K562 (cell line): ENCODE measurements at regions not wholly inside any gene's neighbourhood (a gene's known extent, or its start where the extent isn't known, plus 50 kb on each side); places are given as distances from the start of the nearest gene placed in this dataset.

Source experiments
- ATAC-seq: fragments of 200-7000 bp; cut with Tn5 transposase; 3 replicates; pipeline ENCODE4 v1.9.1; 2020; ENCODE audit warnings: moderate library complexity
- BruUV-seq: library from RNA; stranded (reverse); fragments of 400-500 nt; replicated peaks from 2 replicates; lab custom pipeline; 2021; lab: Mats Ljungman, UMichigan
- CTCF ChIA-PET: fragments of 300-600 bp; formaldehyde crosslinking; extraction: SDS; loops from one replicate; lab custom pipeline; 2021; ENCODE audit warnings: low intra/inter-chr PET ratio; lab: Yijun Ruan, JAX
- POLR2A ChIA-PET: fragments of 300-600, 350-650 bp; sonication (Branson Sonifier 250); formaldehyde crosslinking; extraction: SDS; loops from one replicate; lab custom pipeline; 2021; ENCODE audit warnings: antibody characterized with exemption, inconsistent platforms; lab: Yijun Ruan, JAX
- DNase-seq, 4 experiments: peaks; one replicate each; pipeline versions ENCODE4 v3.0.0 to v3.0.0-alpha.2; 2011 to 2018; ENCODE audit warnings: low spot score in 3 of 4, mixed read lengths in 3 of 4; ENCODE audit errors: extremely low read depth in 1 of 4
- FAIRE-seq: peaks from 2 replicates; lab custom pipeline; 2011; peaks lifted over from hg19 to GRCh38; lab: Jason Lieb, UNC
- H2AFZ ChIP-seq: 2 replicates; pipeline ENCODE4 v1.6.0; 2011; ENCODE audit warnings: low read depth, low read length, control low read depth, inconsistent platforms
- H3K27ac ChIP-seq: fragments of 200-600 bp; 3 replicates; pipeline ENCODE4 v1.8.0; 2011; ENCODE audit warnings: low read depth, mild to moderate bottlenecking, control low read depth, inconsistent platforms, low read length, moderate library complexity, mixed read lengths; ENCODE audit errors: extremely low read depth
- H3K27me3 ChIP-seq, 2 experiments: fragments of 300-600 bp in 1 of 2; 2 replicates in 1 of 2; 3 replicates in 1 of 2; pipeline versions ENCODE4 v1.6.0 to v1.8.0; 2011; ENCODE audit warnings: inconsistent platforms in 2 of 2, low read length in 2 of 2, mild to moderate bottlenecking in 1 of 2, mixed read lengths in 1 of 2, moderate library complexity in 1 of 2; ENCODE audit not compliant: control insufficient read depth in 2 of 2, insufficient read depth in 2 of 2
- H3K36me3 ChIP-seq: fragments of 300-600 bp; 3 replicates; pipeline ENCODE4 v1.8.0; 2011; ENCODE audit warnings: mild to moderate bottlenecking, low read length, inconsistent platforms; ENCODE audit not compliant: control insufficient read depth, insufficient read depth
- H3K4me1 ChIP-seq, 2 experiments: fragments of 200-600 bp in 1 of 2; replicated peaks in 1 of 2; 2 replicates in 1 of 2; 3 replicates in 1 of 2; pipeline versions ENCODE4 v1.5.1 to v1.8.0; 2011; ENCODE audit warnings: inconsistent platforms in 2 of 2, low read length in 2 of 2, mild to moderate bottlenecking in 1 of 2, mixed read lengths in 1 of 2, moderate library complexity in 1 of 2; ENCODE audit not compliant: control insufficient read depth in 2 of 2, insufficient read depth in 2 of 2
- H3K4me2 ChIP-seq: 2 replicates; pipeline ENCODE4 v1.6.1; 2011; ENCODE audit warnings: low read length, control low read depth, inconsistent platforms, mixed read lengths; ENCODE audit not compliant: insufficient read depth
- H3K4me3 ChIP-seq: fragments of 200-600 bp; sonication (generic), shearing (Covaris generic); 2 replicates; pipeline ENCODE4 v1.5.1; 2016; ENCODE audit warnings: control low read depth, inconsistent platforms
- H3K79me2 ChIP-seq: fragments of 200-600 bp; 3 replicates; pipeline ENCODE4 v1.8.0; 2011; ENCODE audit warnings: low read length, inconsistent platforms; ENCODE audit not compliant: control insufficient read depth, insufficient read depth
- H3K9ac ChIP-seq, 2 experiments: 2 replicates each; pipeline versions ENCODE4 v1.6.0 to v1.6.1; 2011; ENCODE audit warnings: low read depth in 2 of 2, low read length in 2 of 2, control low read depth in 1 of 2, inconsistent platforms in 1 of 2, mild to moderate bottlenecking in 1 of 2, mixed read lengths in 1 of 2; ENCODE audit not compliant: insufficient read depth in 1 of 2
- H3K9me1 ChIP-seq: one replicate; pipeline ENCODE4 v1.6.0; 2011; ENCODE audit warnings: inconsistent platforms, mild to moderate bottlenecking, low read length, moderate library complexity; ENCODE audit not compliant: control insufficient read depth, insufficient read depth
- H3K9me3 ChIP-seq: replicated peaks from 2 replicates; pipeline ENCODE4 v1.5.1; 2011; ENCODE audit warnings: low read depth, low read length, inconsistent platforms; ENCODE audit not compliant: control insufficient read depth, insufficient read depth
- H4K20me1 ChIP-seq: replicated peaks from 2 replicates; pipeline ENCODE4 v1.6.1; 2011; ENCODE audit warnings: low read length, inconsistent platforms, mixed read lengths; ENCODE audit not compliant: control insufficient read depth, insufficient read depth
- BMI1 ChIP-seq: fragments of 150-350 bp; IDR thresholded peaks from 2 replicates; pipeline ENCODE4 v1.6.1; 2014; ENCODE audit warnings: low read length
- CEBPG ChIP-seq, 3 experiments: fragments of 200-800 bp in 1 of 3; sonication (Bioruptor generic) in 1 of 3; sonication (generic) in 1 of 3; formaldehyde crosslinking in 1 of 3; IDR thresholded peaks in 2 of 3; conservative IDR thresholded peaks in 1 of 3; 2 replicates each; pipeline versions ENCODE4 v1.6.1 to v1.8.0; 2016 to 2022; ENCODE audit warnings: missing compliant biosample characterization in 2 of 3, missing genetic modification characterization in 2 of 3, mild to moderate bottlenecking in 1 of 3, missing genetic modification reagents in 1 of 3
- CTCFL ChIP-seq: IDR thresholded peaks from 2 replicates; pipeline ENCODE4 v1.6.1; 2011; ENCODE audit warnings: borderline replicate concordance, low read depth, mild to moderate bottlenecking, moderate library complexity, low read length; ENCODE audit not compliant: insufficient read depth, poor library complexity, severe bottlenecking
- EGR1 ChIP-seq: fragments of 450-650 bp; conservative IDR thresholded peaks from 2 replicates; pipeline ENCODE4 v1.6.1; 2017; ENCODE audit warnings: mild to moderate bottlenecking
- FOSL1 ChIP-seq: fragments of 200-800 bp; sonication (Bioruptor generic); conservative IDR thresholded peaks from 2 replicates; pipeline ENCODE4 v1.6.1; 2016; ENCODE audit warnings: missing genetic modification characterization, missing compliant biosample characterization
- IFI16 ChIP-seq: fragments of 250-450 bp; sonication (Bioruptor Pico); IDR thresholded peaks from 2 replicates; pipeline ENCODE4 v2.1.2; 2022; ENCODE audit warnings: mild to moderate bottlenecking, inconsistent platforms
- KDM5B ChIP-seq: fragments of 200-600 bp; sonication (generic); IDR thresholded peaks from 2 replicates; pipeline ENCODE4 v1.6.1; 2012; ENCODE audit warnings: low read depth, mild to moderate bottlenecking, moderate library complexity, low read length, control low read depth, inconsistent platforms; ENCODE audit not compliant: insufficient replicate concordance
- MNT ChIP-seq, 2 experiments: fragments of 450-650 bp; conservative IDR thresholded peaks; 2 replicates each; pipeline ENCODE4 v1.6.1; 2017; ENCODE audit warnings: mild to moderate bottlenecking in 2 of 2, moderate library complexity in 2 of 2
- MXI1 ChIP-seq: IDR thresholded peaks from 2 replicates; pipeline ENCODE4 v1.6.1; 2011; ENCODE audit warnings: low read depth, mild to moderate bottlenecking, improper control_type of control experiment, low read length
- PHB2 ChIP-seq: fragments of 450-650 bp; IDR thresholded peaks from 2 replicates; pipeline ENCODE4 v1.6.1; 2017; ENCODE audit warnings: low read depth
- RBM15 ChIP-seq: fragments of 200-400 bp; formaldehyde crosslinking; IDR thresholded peaks from 2 replicates; pipeline ENCODE4 v1.6.1; 2018; ENCODE audit warnings: mild to moderate bottlenecking, low read length, moderate library complexity; ENCODE audit not compliant: insufficient read depth
- RFX7 ChIP-seq: fragments of 250-450 bp; sonication (Bioruptor Pico); IDR thresholded peaks from 2 replicates; pipeline ENCODE4 v1.5.1; 2021; ENCODE audit warnings: mild to moderate bottlenecking
- XRCC4 ChIP-seq: IDR thresholded peaks from one replicate; pipeline ENCODE4 v1.6.1; 2011; ENCODE audit not compliant: insufficient read depth, insufficient read length; ENCODE audit errors: extremely low read depth
- WGBS: fragments of 100-300 bp; shearing (Covaris generic); methylation state at CpG from one replicate; pipeline ENCODE4 v1.1.6; 2016; ENCODE audit warnings: low coverage, mixed read lengths; ENCODE audit not compliant: insufficient coverage; ENCODE audit errors: missing lambda C conversion rate; 5-methylcytosine and 5-hydroxymethylcytosine counted together
- in situ Hi-C: fragments of 300-500 bp; cut with MboI; formaldehyde crosslinking; loops from 4 replicates; pipeline ENCODE4 v1.15.0; 2018; ENCODE audit warnings: inconsistent platforms, mixed read lengths
- intact Hi-C: fragments of 100-400 bp; cut with micrococcal nuclease; formaldehyde crosslinking; loops from 2 replicates; pipeline ENCODE4 v1.14.2; 2022

GRCh38 chr14:98925354-98926040, 346.5 kb downstream of the BCL11B start:
- intact Hi-C loops = no loop called here
- no peak overlapping the region for H2AFZ ChIP-seq
- TF ChIP-seq XRCC4 (no peak), CTCFL (no peak), MNT (conservative IDR thresholded peaks at IDR 0.05) (no peak), KDM5B (no peak), RFX7 (CRISPR knock-in tag) (no peak), MXI1 (no peak), FOSL1 (tag) (no peak), BMI1 (no peak), EGR1 (no peak), PHB2 (no peak), CEBPG (CRISPR knock-in tag; IDR thresholded peaks at IDR 0.05) (no peak), CEBPG (tag; conservative IDR thresholded peaks at IDR 0.05 in 1 of 2, IDR thresholded peaks at IDR 0.05 in 1 of 2) (no peak), RBM15 (no peak), IFI16 (CRISPR knock-in tag) (no peak)
- ATAC-seq (no peak), FAIRE-seq (no peak), DNase-seq (no peak)
- in situ Hi-C loops = no loop called here
- H3K9me3 ChIP-seq = no peaks in the 10 kb centered on the region
- 0% methylated on average over 7 of the region's 7 CpGs for WGBS
- ChIA-PET POLR2A (interaction anchor here (0.5 kb wide), 1 partner anchor 12 kb away, joined by 3 read pairs; no protein-coding TSS in a partner anchor), CTCF (no interaction called here)
- H3K9me1 ChIP-seq = no peaks in the 10 kb centered on the region
- H3K27me3 ChIP-seq = no peaks in the 10 kb centered on the region
- H4K20me1 ChIP-seq = no peaks in the 10 kb centered on the region; the same call in 1 of the 2 replicates
- H3K79me2 ChIP-seq = no peaks in the 10 kb centered on the region
- no peaks in the 10 kb centered on the region for H3K36me3 ChIP-seq
- BruUV-seq = no TSS peak
- no peak overlapping the region for H3K27ac ChIP-seq
- H3K4me2 ChIP-seq = no peak overlapping the region
- no peak overlapping the region for H3K9ac ChIP-seq
- no peaks in the 10 kb centered on the region for H3K4me1 ChIP-seq
- no peak overlapping the region for H3K4me3 ChIP-seq
